ENCODE measurements at regions not wholly inside any gene's neighbourhood (a gene's known extent, or its start where the extent isn't known, plus 50 kb on each side); places are given as distances from the start of the nearest gene placed in this dataset.

- DNase-seq (ENCODE audit: unreplicated experiment), result no peak
- Mint-ChIP-seq H3K9me3 (ENCODE audit: unreplicated experiment) (no peaks in the 10 kb centered on the region), H3K4me1 (ENCODE audit: insufficient read depth, unreplicated experiment) (no peaks in the 10 kb centered on the region), H3K27me3 (ENCODE audit: insufficient read depth, unreplicated experiment) (peaks cover 35% of the 10 kb centered on the region), H3K4me3 (ENCODE audit: unreplicated experiment) (no peak overlapping the region), H3K27ac (ENCODE audit: low read depth, unreplicated experiment) (no peak overlapping the region), H3K36me3 (ENCODE audit: insufficient read depth, unreplicated experiment) (no peaks in the 10 kb centered on the region)
- POLR2A ChIA-PET, result no interaction called here
- intact Hi-C loops (cut with micrococcal nuclease), result no loop called here
- TF ChIP-seq CTCF (IDR thresholded peaks at IDR 0.05; ENCODE audit: unreplicated experiment), result no peak
- CTCF ChIA-PET, result no interaction called here
- no TSS peak for BruUV-seq (replicated peaks)
Observed at GRCh38 chr20:60410618-60411264, 452.5 kb downstream of the CDH26 start.

- no TSS peak for BruUV-seq (replicated peaks)
- Mint-ChIP-seq H3K4me1 (ENCODE audit: insufficient read depth, unreplicated experiment) (no peaks in the 10 kb centered on the region), H3K4me3 (ENCODE audit: unreplicated experiment) (no peak overlapping the region), H3K27me3 (ENCODE audit: insufficient read depth, unreplicated experiment) (peaks cover 41% of the 10 kb centered on the region), H3K27ac (ENCODE audit: low read depth, unreplicated experiment) (no peak overlapping the region), H3K9me3 (ENCODE audit: unreplicated experiment) (no peaks in the 10 kb centered on the region), H3K36me3 (ENCODE audit: insufficient read depth, unreplicated experiment) (no peaks in the 10 kb centered on the region)
- POLR2A ChIA-PET, result no interaction called here
- TF ChIP-seq CTCF (IDR thresholded peaks at IDR 0.05; ENCODE audit: unreplicated experiment), result no peak
- DNase-seq (ENCODE audit: unreplicated experiment), result no peak
- CTCF ChIA-PET, result no interaction called here
- intact Hi-C loops (cut with micrococcal nuclease), result no loop called here
Observed at GRCh38 chr20:60411813-60412212, 453.6 kb downstream of the CDH26 start.

GRCh38 chr20:60420676-60421229 lies 462.5 kb downstream of the CDH26 start:
- no TSS peak for BruUV-seq (replicated peaks)
- H3K4me3 Mint-ChIP-seq (ENCODE audit: unreplicated experiment), result no peak overlapping the region
- DNase-seq (ENCODE audit: unreplicated experiment), result no peak
- peaks cover 45% of the 10 kb centered on the region for H3K27me3 Mint-ChIP-seq (ENCODE audit: insufficient read depth, unreplicated experiment)
- ChIA-PET POLR2A (interaction anchor here (1.0 kb wide), 1 partner anchor 20 kb away, joined by 3 read pairs; no protein-coding TSS in a partner anchor), CTCF (interaction anchor here (0.6 to 0.8 kb wide), 3 partner anchors 15 to 431 kb away, joined by 3 to 4 read pairs (median 4); no protein-coding TSS in a partner anchor)
- no peak for TF ChIP-seq CTCF (IDR thresholded peaks at IDR 0.05; ENCODE audit: unreplicated experiment)
- H3K4me1 Mint-ChIP-seq (ENCODE audit: insufficient read depth, unreplicated experiment), result no peaks in the 10 kb centered on the region
- H3K27ac Mint-ChIP-seq (ENCODE audit: low read depth, unreplicated experiment), result no peak overlapping the region
- intact Hi-C loops (cut with micrococcal nuclease), result no loop called here
- no peaks in the 10 kb centered on the region for H3K36me3 Mint-ChIP-seq (ENCODE audit: insufficient read depth, unreplicated experiment)
- no peaks in the 10 kb centered on the region for H3K9me3 Mint-ChIP-seq (ENCODE audit: unreplicated experiment)

GRCh38 chr20:60422848-60423247 lies 464.6 kb downstream of the CDH26 start:
- Mint-ChIP-seq H3K36me3 (ENCODE audit: insufficient read depth, unreplicated experiment) (no peaks in the 10 kb centered on the region), H3K27me3 (ENCODE audit: insufficient read depth, unreplicated experiment) (peaks cover 24% of the 10 kb centered on the region), H3K9me3 (ENCODE audit: unreplicated experiment) (no peaks in the 10 kb centered on the region), H3K27ac (ENCODE audit: low read depth, unreplicated experiment) (no peak overlapping the region), H3K4me1 (ENCODE audit: insufficient read depth, unreplicated experiment) (no peaks in the 10 kb centered on the region), H3K4me3 (ENCODE audit: unreplicated experiment) (no peak overlapping the region)
- no TSS peak for BruUV-seq (replicated peaks)
- POLR2A ChIA-PET, result no interaction called here
- no peak for TF ChIP-seq CTCF (IDR thresholded peaks at IDR 0.05; ENCODE audit: unreplicated experiment)
- intact Hi-C loops (cut with micrococcal nuclease), result no loop called here
- no peak for DNase-seq (ENCODE audit: unreplicated experiment)
- CTCF ChIA-PET, result no interaction called here
